ENCODE measurements at regions not wholly inside any gene's neighbourhood (a gene's known extent, or its start where the extent isn't known, plus 50 kb on each side); places are given as distances from the start of the nearest gene placed in this dataset.

DNA sequence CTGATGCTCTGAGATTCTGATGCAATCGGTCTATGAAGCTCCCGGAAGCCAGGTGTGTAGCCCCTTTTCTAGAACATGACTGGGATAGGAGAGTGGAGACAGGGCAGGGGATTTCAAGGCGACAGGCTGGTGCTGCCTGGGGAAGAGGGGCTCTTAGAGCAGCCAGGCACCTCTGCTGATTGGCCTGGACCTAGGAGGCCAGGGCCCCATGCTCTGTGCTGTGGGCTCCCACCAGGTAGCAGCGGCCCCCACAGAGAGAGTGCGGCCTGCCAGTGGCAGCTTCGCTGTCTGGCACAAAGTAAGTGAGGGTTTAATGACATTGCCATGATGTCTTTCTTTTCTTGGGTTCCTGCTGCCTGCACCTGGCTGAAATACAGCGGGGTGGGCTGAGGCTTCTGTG is 99.4 kb upstream of the PODXL start:
- H4K5ac ChIP-seq (ENCODE audit: low read depth, low read length): no peak overlapping the region
- no peak overlapping the region for H3K18ac ChIP-seq (ENCODE audit: low read depth, low read length)
- H3K79me1 ChIP-seq (ENCODE audit: low read depth in 1 of 2, low read length in 2 of 2): peaks cover 0 to 8% of the 10 kb centered on the region in 2 experiments; a peak in 1 of 4 replicates
- H2AK5ac ChIP-seq (ENCODE audit: low read depth, low read length): no peak overlapping the region
- H2BK20ac ChIP-seq (ENCODE audit: low read depth, low read length): no peak overlapping the region
- no peak overlapping the region for H2AFZ ChIP-seq (replicated peaks; ENCODE audit: low read length, poor library complexity)
- no peak overlapping the region for H3K4ac ChIP-seq (ENCODE audit: low read depth, low read length)
- ChIA-PET CTCF (interaction anchor here (2.5 kb wide), 1 partner anchor 111 kb away, joined by 6 read pairs; no protein-coding TSS in a partner anchor), POLR2A (ENCODE audit: unreplicated experiment) (no interaction called here)
- ATAC-seq (ENCODE audit: low read depth) (no peak), DNase-seq (no peak)
- TF ChIP-seq POLR2A (IDR thresholded peaks at IDR 0.05; ENCODE audit: low read depth, low read length) (no peak), NFE2L2 (IDR thresholded peaks at IDR 0.05; ENCODE audit: low read depth, low read length) (no peak), RAD21 (IDR thresholded peaks at IDR 0.05; ENCODE audit: low read length) (no peak), RFX5 (IDR thresholded peaks at IDR 0.05; ENCODE audit: low read depth, low read length) (no peak), MAFK (IDR thresholded peaks at IDR 0.05; ENCODE audit: low read depth, low read length) (no peak), CEBPB (IDR thresholded peaks at IDR 0.05; ENCODE audit: low read depth, low read length) (no peak), MAZ (IDR thresholded peaks at IDR 0.05; ENCODE audit: borderline replicate concordance, low read depth, low read length) (no peak), FOS (IDR thresholded peaks at IDR 0.05; ENCODE audit: low read depth, low read length) (no peak), RCOR1 (IDR thresholded peaks at IDR 0.05; ENCODE audit: insufficient replicate concordance, low read length) (no peak), SMC3 (IDR thresholded peaks at IDR 0.05; ENCODE audit: low read depth, low read length) (no peak), MXI1 (IDR thresholded peaks at IDR 0.05; ENCODE audit: borderline replicate concordance, low read depth, low read length) (no peak), BHLHE40 (IDR thresholded peaks at IDR 0.05; ENCODE audit: low read depth, low read length) (no peak), CHD1 (IDR thresholded peaks at IDR 0.05; ENCODE audit: low read depth, low read length) (no peak)
- TF ChIP-seq, protein P1, sequence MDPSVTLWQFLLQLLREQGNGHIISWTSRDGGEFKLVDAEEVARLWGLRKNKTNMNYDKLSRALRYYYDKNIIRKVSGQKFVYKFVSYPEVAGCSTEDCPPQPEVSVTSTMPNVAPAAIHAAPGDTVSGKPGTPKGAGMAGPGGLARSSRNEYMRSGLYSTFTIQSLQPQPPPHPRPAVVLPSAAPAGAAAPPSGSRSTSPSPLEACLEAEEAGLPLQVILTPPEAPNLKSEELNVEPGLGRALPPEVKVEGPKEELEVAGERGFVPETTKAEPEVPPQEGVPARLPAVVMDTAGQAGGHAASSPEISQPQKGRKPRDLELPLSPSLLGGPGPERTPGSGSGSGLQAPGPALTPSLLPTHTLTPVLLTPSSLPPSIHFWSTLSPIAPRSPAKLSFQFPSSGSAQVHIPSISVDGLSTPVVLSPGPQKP (IDR thresholded peaks at IDR 0.05; ENCODE audit: borderline replicate concordance, low read depth, low read length): no peak
- H2AK9ac ChIP-seq (replicated peaks; ENCODE audit: low read depth, low read length, poor library complexity): no peak overlapping the region
- no peak overlapping the region for H3K23ac ChIP-seq (ENCODE audit: low read depth, low read length)
- H2BK15ac ChIP-seq (ENCODE audit: low read depth, low read length): no peak overlapping the region
- H3K27me3 ChIP-seq (ENCODE audit: control insufficient read depth, insufficient read depth, low read length): peaks cover 2% of the 10 kb centered on the region; the same call in 1 of the 2 replicates
- no peak overlapping the region for H2BK120ac ChIP-seq (ENCODE audit: low read depth, low read length)
- H3K36me3 ChIP-seq (ENCODE audit: control insufficient read depth, insufficient read depth, low read length): no peaks in the 10 kb centered on the region
- H3K9ac ChIP-seq (ENCODE audit: low read depth, low read length): no peak overlapping the region
- no peak overlapping the region for H3K4me2 ChIP-seq (ENCODE audit: low read depth, low read length)
- H3K56ac ChIP-seq (ENCODE audit: extremely low read depth, insufficient read depth, low read length): no peak overlapping the region
- no peak overlapping the region for H3K27ac ChIP-seq (ENCODE audit: insufficient read depth, low read length)
- H4K91ac ChIP-seq (ENCODE audit: insufficient read depth, low read depth, low read length): no peak overlapping the region
- H3K14ac ChIP-seq (replicated peaks; ENCODE audit: low read depth, low read length): no peak overlapping the region
- no peaks in the 10 kb centered on the region for H4K20me1 ChIP-seq (ENCODE audit: insufficient read depth, low read length)
- H3K4me3 ChIP-seq (ENCODE audit: insufficient read depth, low read depth, low read length): no peak overlapping the region
- no peaks in the 10 kb centered on the region for H3K4me1 ChIP-seq (ENCODE audit: control insufficient read depth, insufficient read depth, low read length)
- H4K8ac ChIP-seq (ENCODE audit: low read depth in 2 of 2, low read length in 2 of 2): no peak overlapping the region
- peaks cover 11% of the 10 kb centered on the region for H3K9me1 ChIP-seq (ENCODE audit: insufficient read depth, low read length)
- no CpG with 5 or more reads among the region's 7 CpGs for WGBS, 2 experiments (ENCODE audit: extremely low coverage in 2 of 2, insufficient read length in 1 of 2)
- H2BK5ac ChIP-seq (ENCODE audit: low read depth, low read length, poor library complexity, severe bottlenecking): no peak overlapping the region
- intact Hi-C loops (cut with micrococcal nuclease): loop anchor here (2.0 kb wide), 1 partner anchor 97 kb away; no protein-coding TSS in a partner anchor
- dilution Hi-C loops (cut with HindIII; ENCODE audit: low sequenced_read_pairs, unreplicated experiment): no loop called here
- BruUV-seq (replicated peaks): no TSS peak
- no peaks in the 10 kb centered on the region for H3K9me3 ChIP-seq (ENCODE audit: control insufficient read depth, insufficient read depth, low read length)
- in situ Hi-C loops (cut with MboI; ENCODE audit: low sequenced_read_pairs): loop anchor here (10.0 kb wide), 1 partner anchor 111 kb away; no protein-coding TSS in a partner anchor

Data from IMR-90 (cell line).